ENCODE measurements at regions not wholly inside any gene's neighbourhood (a gene's known extent, or its start where the extent isn't known, plus 50 kb on each side); places are given as distances from the start of the nearest gene placed in this dataset.

DNA sequence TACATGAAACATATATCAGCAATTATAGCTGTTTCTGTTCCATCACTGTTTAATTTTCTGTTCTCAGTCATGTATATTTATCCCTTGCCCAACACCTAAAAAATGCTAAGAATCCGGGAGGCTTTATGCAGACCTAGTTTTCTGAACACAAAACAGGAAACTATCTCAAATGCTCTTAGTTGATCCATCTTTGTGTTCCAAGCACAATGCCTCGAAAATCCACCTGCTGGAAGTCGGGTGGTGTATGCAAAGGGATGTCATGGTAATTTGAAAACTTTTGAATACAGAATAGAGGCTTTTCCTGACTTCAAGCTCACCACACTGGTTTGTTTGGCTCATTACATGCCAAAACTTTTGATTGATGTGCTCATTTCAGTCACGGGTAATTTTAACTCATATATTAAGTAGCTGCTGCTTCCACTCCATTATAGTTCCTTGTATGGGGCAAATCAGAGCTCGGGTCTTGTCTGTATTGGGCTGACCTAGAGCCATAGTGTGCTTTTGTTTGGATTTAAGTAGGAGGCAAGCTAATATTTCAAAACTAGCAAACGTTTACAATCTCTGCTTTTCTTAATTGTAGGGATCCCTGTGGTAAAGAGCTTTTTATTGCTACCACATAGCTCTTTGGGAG is 646.5 kb upstream of the EPHA7 start:
- DNase-seq: no peak

DNA sequence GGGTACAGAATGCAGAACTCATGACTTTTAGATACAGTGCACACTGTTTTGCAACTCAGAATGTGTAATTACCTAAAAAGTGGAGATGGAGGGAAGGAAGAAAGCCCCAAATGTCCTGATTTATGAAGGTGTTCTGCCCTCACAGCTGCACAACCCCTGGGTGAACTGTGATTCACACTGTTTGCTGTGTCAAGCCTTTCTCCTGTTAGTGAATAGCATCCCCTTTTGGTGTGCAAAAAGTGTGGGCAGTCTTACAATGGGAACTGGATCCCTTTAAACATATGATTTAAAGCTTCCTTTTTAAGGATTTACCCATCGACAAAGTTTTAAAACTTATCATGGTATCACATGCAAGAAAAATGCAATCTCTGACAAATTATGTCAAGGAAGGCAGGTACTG is 633.4 kb upstream of the EPHA7 start:
- no peak for DNase-seq

DNA sequence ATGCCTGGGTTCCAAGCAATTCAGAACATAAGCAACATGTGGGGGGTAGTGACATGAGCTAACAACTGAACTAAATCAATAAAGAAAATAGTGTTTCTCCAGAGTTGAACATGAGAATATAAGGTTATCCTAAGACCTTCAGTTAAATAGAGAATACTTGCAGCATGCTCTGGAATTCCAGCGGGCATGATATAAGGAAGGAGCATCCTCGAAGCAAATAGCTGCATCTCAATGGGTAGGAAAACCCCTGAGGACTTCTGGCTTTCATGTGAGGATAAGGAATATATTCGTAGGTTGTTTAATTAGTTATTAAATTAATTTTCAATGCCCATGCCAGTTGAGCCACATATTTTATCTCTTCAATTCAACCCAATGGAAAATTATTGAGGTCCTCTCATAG is 631.2 kb upstream of the EPHA7 start:
- DNase-seq: no peak

DNA sequence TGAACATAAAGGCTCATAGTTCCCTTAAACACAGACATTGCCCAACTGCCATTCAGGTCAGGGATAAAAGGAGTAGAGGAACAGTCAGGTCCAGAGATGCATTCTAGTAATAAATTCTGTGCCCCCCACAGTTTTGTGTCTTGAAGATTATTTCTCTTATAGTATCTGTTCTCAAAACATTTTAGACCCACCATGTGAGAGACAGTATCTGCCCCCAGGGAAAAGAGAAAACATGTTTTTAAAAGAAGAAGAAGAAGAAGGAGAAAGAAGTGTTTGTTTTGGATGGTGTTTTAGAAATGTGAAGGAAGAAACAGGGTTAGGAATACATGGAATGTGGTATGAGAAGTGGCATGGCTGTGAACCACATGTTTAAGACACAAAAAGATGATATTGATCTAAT is 629.6 kb upstream of the EPHA7 start:
- no peak for DNase-seq

DNA sequence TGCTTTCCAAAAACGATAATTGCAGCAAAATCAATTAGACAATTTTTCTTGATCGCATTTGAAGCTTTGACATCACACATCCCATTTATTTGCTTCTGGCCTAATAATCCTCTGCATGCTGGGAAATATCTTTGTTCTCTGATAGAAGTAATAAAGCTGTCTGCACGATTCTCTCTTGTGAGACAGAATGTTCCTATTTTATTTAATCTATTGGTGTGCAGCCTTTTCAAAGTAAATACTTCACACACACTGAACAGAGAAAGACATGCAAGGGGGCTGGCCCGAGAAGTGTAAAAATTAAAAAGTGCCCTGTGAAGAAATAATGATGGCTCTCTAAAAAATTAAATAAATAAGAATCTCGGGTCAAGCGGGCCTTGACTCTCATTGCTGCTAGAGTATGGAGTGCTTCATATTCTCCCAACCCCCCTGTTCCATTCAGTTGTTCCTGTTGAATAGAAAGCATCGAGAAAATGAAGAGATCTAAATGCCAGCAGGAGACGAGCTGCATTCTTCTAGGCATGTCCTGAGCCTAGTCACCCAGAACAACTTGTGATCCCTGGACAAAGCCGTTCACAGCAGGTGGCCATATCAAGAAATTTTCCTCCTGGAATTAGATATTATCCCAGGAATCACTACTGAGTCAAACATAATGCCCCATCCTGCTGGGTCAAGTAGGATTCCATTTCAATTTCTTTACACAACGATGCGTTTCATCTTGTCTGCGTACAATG is 625.9 kb upstream of the EPHA7 start:
- DNase-seq: no peak

DNA sequence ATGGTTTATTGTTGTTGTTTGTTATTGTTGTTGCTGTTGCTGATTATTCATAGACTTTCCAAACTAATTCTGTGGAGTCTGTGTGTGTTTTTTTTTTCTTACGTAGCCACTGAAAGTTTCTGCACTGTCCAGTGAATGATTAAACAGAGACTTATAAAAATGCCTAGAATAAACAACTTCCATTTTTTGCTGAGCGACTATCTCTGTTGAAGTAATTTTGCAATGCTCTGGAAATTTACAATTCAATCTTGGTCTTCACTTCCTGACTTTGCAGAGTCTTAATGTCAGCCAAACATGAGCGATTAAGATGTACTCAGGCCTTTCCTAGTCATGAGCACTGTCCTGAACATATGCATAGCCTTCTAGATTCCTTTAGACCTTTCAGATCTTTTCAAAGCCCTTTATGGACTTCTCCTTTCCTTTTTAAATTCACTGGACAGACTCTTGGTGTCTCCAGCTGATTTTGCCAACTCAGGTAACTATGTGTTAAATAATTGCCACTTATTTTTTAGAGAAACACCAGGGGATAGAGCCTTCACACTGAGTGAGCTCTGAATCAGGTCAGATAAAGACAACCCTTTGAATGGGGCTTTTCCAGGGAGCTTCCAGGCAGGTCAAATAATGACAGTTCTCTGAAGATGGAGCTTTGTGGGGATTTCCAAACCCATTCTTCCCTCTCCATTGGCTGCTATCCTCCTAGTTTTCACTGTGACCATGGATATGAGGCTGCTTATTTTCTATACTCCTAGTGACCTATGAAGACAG is 622.8 kb upstream of the EPHA7 start:
- no peak for DNase-seq

DNA sequence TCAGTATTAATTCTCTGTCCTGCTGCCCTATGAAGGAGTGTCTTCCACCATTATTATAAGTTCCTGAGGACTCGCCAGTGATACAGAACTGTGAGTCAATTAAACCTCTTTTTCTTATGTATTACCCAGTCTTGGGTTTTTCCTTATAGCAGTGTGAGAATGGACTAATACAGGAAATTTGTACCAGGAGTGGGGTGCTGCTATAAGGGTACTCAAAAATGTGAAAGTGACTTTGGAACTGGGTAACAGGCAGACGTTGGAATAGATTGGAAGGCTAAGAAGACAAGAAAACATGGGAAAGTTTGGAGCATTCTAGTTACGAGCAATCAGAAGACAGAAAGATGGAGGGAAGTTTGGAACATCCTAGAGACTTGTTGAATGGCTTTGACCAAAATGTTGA is 616.7 kb upstream of the EPHA7 start:
- no peak for DNase-seq

DNA sequence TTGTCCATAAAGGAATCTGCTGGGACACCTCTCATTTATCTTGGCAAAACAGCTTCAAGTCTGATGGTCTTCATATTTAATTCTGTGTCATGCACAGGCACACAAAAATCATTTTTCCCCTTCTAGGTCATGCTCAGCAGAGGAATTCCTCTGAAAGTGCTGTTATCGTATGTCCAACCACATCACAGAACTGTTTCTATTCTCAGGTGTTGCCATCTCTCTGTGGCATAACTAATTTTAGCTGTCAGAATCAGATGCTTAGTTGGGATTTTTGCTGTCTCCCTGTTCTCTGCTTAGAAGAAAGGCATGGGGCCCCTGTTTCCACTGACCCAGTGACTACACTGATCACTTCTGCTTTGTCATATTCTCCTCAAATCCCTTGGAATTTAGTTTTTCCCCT is 608.0 kb upstream of the EPHA7 start:
- no peak for DNase-seq

DNA sequence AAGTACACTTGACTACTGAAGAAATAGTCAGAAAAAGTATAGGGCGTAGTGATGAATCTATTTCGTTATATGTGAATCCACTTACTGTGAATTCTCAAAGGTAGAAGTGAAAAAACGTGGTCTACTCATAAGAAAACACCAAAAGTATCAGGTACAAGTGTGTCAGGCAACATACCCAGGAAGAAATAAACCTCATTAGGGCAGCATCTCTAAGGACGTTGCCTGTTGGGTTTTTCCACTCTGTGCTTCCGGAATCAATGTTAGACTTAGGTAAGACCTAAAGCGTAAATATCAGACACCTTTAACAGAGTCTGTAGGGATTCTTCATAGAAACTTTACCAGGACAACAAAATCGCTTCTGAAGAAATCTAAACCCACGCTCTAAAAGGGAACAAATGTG is 607.2 kb upstream of the EPHA7 start:
- DNase-seq: no peak

DNA sequence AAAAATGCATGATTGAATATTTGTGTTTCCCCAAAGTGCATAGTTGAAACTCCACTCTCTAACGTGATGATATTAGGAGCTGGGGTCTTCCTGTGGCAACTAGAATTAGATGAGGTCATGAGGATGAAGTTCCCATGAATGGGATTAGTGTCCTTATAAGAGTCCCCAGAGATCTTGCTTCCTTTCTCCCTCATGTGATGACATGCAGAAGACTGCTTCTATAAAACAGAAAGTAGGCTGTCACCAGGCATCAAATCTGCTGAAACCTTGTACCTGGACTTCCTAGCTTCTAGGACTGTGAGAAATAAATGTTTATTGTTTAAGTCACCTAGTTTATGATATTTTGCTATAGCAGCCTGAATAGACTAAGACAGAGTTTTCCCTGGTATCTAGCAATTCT is 586.5 kb upstream of the EPHA7 start:
- no peak for DNase-seq

DNA sequence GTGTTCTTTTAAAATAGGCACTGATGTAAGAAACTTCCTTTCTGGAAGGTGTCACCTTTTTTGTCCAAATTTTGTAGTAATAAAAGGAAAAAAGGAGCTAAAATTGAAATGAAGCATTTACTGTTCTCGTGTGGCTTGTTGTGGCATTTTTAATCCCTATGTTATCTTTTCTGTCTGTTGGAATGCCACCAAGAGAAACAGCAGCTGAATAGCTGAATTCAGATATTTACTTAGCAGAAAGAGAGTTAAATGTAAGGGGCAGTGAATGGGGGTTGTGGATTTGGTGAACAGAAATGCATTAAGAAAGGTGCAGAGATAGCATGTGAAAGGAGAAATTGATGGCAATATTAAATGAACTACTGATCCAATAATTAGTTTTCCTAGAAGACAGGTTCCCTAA is 573.6 kb upstream of the EPHA7 start:
- peak; percentile 5 for DNase-seq

DNA sequence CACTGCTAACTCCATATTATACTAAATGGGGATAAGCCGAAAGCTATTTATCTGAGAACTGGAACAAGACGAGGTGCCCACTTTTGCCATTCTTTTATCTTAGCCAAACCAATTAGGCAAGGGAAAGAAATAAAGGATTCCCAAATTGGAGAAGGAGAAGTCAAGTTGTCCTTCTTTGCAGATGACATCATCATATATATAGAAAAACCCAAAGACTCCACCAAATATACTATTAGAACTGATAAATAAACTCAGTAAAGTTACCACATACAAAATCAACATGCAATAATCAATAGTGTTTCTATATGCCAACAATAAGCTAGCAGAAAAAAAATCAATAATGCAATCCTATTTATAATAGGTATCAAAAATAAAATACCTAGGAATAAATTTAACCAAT is 570.3 kb upstream of the EPHA7 start:
- DNase-seq: no peak

DNA sequence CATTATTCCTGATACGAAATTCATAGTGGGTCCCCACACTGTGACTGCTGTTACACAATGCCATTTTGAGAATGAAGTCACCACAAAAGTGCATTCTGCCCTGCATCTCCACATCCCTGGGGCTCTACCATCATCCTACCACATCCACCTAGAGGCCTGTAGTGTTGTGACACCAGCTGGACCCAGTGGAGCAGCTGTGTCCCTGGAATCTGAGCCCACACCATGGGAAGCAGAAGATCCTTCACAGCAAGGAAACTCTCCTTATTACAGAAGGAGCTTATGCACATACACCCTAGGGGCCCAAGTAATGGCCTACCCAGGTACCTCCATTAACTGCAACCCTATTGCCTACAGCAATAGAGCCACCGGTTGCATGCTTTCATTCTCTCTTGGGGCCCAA is 566.6 kb upstream of the EPHA7 start:
- no peak for DNase-seq

DNA sequence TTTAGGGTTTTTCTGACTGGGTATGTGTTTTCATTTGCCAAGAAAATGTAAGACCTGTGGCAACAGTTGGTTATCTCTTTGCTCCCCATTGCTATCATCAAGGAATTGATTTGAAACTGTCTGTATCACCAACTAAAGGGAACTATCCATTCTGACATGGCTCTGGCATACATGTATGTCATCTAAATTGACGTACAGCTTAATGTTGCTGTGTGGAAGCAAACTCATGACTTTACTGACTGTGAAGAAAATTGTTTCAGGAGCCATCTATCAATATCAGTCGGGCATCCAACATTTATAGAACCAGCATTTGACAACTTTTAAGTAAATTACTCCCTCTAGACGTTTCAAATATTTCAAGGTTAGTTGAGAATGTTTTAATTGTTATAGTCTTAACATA is 555.8 kb upstream of the EPHA7 start:
- no peak for DNase-seq

DNA sequence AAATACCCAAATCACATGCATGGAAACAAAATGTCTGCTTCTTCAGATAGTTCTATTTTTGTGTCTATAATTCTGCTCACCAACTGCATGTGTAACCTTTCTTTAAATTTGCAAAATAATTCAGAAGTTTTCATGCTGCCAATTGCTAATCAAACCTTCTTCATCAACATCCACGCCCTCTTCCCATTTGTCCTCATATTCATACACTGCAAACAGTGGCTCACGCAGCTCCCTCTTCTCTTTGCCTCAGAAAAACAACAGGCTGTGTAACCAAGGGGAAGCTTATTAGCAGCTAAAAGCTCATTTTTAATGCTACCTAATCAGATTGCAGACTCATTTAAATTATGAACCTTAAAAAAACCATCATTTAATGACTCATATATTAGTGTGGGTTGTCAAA is 555.0 kb upstream of the EPHA7 start:
- no peak for DNase-seq

DNA sequence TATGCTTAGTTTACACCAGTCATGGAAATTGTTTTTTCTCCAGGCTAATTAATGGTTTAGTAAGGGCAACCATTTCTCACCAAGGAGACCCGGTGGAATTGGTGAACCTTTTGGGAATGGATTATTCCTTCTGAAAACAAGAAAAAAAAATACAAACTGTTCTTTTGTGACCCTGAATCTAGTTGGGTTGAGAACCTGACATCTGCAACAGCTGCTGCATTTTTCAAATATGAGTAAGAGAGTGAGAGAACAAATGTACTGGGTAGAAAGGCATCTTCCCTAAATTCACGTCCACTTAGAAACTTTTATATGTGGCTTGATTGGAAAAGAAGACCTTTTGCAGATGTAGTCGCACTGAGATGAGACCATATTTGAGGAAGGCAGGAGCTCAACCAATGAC is 553.4 kb upstream of the EPHA7 start:
- peak; percentile 18 for DNase-seq

DNA sequence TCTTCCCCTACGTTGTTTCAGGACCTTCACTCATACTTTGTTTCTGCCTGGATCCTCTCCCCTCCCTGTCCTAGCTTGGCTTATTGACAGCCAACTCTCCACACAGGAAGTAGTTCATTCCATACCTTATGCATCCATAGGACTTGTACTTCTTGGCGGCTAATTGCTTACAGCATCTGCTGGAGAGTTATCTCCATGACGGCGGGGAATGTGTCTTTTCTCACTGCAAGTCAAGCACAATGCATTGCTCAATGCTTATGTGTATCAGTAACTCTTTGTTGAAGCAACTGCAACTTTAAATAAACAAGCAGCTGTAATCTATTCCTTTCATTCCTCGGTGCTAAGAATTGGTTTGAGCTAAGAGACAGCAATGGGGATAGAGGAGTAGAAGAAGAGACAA is 551.3 kb upstream of the EPHA7 start:
- peak; percentile 1 for DNase-seq

DNA sequence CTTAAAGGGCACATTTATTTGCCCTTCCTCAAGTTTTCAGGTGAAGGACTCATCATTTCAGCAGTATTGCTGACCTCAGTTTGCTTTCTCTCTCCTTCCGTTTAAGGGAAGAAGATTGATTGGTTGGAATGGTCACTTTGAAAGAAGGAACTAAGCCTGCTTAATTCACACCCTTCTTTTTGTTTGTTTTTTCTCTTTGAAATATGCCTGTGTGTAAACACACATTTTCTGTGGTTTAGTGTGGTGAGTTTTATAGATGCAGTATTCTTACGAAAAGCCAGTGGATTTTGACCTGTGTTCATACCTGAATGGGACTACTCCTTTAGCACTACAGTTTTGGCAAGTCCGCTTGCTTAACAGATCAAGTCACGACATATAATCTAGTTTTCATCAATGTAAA is 548.8 kb upstream of the EPHA7 start:
- DNase-seq: no peak

DNA sequence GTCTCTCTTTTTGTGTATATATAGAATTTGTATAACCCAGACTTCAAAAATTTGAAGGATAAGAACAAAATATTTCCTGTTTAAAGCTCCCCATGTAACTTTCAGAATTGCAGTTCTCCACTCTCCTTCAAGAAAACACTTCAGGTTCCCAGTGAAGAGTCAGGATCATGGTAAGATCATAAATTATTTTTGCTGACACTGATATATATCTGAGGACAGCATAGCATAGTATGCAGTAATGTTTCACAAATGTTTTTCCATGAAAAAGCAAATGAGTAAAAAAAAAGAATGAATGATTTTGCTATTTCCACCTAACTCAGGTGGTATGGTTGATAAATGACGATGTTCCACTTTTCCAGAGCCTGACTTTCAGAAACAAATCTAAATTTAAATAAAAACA is 545.6 kb upstream of the EPHA7 start:
- no peak for DNase-seq

DNA sequence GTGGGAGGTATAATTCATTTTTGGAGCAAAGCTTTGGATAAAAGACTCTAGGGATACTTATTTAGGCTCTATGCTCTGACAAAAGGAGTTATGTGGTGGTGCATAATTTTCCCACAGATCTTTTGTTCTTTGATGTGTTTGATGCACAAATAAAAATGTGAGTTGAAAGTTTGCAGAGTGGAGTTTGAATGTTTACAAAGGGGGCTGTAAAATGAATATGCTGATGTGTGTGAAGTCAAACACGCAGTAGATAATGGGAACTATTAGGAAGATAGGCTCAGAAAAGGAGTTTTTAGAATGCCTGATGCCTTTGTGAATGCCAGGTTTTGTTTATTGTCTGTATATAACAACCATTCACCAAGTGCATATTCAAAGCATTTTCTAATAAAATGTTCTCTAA is 545.0 kb upstream of the EPHA7 start:
- no peak for DNase-seq

DNA sequence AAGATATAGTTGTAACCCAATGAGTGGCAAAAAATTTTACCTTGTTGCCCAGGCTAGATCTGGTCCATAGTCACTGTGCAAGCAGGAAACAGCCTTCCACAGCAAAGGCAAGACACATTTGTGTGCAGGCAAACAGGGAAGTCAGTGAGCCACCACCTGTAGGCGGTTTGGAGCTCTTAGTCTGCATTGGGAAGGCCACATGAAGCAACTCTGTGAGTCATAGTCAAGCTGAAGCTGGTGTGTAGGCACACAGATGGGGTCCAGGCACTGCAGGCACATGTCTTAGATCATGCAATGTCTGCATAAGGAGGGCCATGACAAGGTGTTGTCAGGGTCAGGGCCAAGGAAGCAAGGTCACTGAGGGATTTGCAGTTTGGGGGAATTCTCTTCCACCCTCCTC is 543.2 kb upstream of the EPHA7 start:
- DNase-seq: no peak

DNA sequence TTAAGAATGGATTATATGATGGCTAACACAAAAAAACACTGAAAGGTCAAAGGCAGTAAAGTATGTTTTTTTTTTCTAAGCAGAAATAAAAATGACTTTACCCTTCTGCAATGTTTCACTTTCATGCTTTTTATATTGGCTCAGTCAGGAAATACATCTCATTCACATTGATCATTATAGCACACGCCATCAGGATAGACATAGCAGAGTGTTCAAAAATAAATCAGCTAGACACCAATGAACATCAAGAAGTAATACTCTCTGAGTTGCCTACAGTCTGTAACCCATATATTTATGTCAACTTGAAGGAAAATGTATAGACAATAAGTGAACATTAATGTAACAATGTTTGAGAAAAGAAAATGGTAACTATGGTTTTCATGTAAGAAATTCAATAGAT is 535.2 kb upstream of the EPHA7 start:
- no peak for DNase-seq

DNA sequence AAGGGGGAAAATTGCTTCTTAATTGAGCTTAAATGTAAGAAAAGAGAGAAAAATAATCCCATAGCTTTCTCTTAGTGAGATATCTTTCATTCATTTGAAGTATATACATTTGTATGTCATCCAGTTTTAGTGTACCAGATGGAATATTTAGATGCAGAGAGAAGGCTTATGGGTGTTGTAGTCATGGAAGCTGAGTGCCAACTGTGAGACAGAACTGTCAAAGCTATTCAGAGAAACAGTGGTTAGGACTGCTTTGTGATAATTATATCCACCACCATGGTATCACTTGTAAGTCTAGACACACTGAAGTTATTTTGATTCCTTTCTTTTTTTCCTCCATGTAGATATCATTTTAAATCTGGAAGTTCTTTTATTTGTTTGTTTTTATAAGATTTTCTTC is 524.3 kb upstream of the EPHA7 start:
- no peak for DNase-seq

DNA sequence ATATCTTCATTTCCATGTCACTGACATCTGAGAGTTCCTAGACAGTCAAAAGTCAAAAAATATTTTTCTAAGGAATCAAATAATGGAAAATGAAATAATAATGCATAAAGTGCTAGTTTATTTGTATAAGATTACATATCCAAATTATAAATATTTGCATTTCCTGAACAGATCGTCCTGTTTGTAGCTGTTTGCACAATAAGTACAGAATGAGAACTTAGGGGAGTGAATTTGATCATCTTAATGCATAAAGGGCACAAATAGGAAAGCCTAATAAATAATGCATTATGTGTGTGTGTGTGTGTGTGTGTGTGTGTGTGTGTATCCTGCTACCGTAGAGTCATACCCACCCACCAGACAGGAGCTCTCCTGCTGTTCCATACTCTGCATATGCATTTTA is 521.0 kb upstream of the EPHA7 start:
- no peak for DNase-seq
